GM12873 (cell line): ENCODE measurements at regions not wholly inside any gene's neighbourhood (a gene's known extent, or its start where the extent isn't known, plus 50 kb on each side); places are given as distances from the start of the nearest gene placed in this dataset.

Source experiments
- CTCF ChIP-seq: IDR thresholded peaks from 2 replicates; pipeline ENCODE4 v1.5.1; 2012; ENCODE audit warnings: low read depth, mild to moderate bottlenecking, moderate library complexity, low read length, control low read depth; ENCODE audit not compliant: insufficient read depth; ENCODE audit errors: missing control alignments

- no peak for TF ChIP-seq CTCF
Measured at GRCh38 chr4:177010418-177010817, 217.7 kb upstream of the VEGFC start.

- TF ChIP-seq CTCF, result no peak
Measured at GRCh38 chr4:177012918-177013545, 220.3 kb upstream of the VEGFC start.

- no peak for TF ChIP-seq CTCF
Measured at GRCh38 chr4:177016541-177017141, 223.9 kb upstream of the VEGFC start.

GRCh38 chr4:177023951-177024350, 231.2 kb upstream of the VEGFC start:
- no peak for TF ChIP-seq CTCF

- no peak for TF ChIP-seq CTCF
Measured at GRCh38 chr4:177032341-177032740, 239.6 kb upstream of the VEGFC start.

- no peak for TF ChIP-seq CTCF
Measured at GRCh38 chr4:177033135-177033534, 240.4 kb upstream of the VEGFC start.

- no peak for TF ChIP-seq CTCF
Measured at GRCh38 chr4:177033632-177034031, 240.9 kb upstream of the VEGFC start.
